HG02981 (cell line): ENCODE measurements at regions not wholly inside any gene's neighbourhood (a gene's known extent, or its start where the extent isn't known, plus 50 kb on each side); places are given as distances from the start of the nearest gene placed in this dataset.
A peak's percentile ranks its signal among the peaks of the same experiment; 100 is the strongest.
"Not testable (repeated sequence)": the region's sequence is repeated elsewhere in the genome, so short reads cannot be mapped to it uniquely, and the experiment has no call there.

Source experiments
- ATAC-seq: cut with Tn5 transposase; IDR thresholded peaks from one replicate; pipeline ENCODE4 v1.9.1; 2021; ENCODE audit warnings: mild to moderate bottlenecking, moderate library complexity; ENCODE audit not compliant: unreplicated experiment

DNA sequence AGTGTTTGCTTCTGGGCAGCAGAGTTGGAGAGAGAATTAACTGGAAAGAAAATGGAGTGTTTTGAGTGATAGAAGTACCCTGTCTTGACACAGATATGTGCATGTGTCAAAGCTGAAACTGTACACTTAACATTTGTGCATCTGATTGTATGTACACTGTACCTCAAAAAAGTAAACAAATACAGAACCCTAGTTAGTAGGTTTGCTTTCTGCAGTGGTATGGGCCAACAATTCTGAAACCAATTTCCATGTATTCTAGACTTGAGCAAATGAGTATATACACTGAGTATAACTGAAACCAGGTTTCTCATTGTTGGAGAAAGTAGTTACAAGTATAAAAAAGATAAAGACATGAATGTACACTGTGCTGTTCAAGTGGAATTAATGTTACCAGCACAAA is 52.4 kb downstream of the ELAPOR2 start:
- no peak for ATAC-seq

DNA sequence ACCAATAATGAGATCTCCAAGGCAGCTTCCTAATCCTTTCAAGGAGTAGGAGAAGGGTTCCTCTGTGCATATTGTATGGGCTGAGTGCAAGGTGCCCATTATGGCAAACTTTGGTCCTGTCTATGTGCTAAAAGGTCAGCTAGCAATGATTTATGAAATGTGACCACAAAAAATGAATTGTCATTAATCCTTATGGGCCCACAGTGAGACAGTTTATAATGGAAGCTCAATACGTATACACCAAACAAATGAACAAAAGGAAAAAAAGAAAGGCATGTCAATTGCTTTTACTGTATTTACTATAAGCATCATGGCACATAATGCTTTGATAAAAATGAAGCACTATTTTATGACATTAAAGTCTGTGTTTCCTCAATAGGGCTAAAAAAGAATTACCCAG is 54.5 kb downstream of the ELAPOR2 start:
- no peak for ATAC-seq

DNA sequence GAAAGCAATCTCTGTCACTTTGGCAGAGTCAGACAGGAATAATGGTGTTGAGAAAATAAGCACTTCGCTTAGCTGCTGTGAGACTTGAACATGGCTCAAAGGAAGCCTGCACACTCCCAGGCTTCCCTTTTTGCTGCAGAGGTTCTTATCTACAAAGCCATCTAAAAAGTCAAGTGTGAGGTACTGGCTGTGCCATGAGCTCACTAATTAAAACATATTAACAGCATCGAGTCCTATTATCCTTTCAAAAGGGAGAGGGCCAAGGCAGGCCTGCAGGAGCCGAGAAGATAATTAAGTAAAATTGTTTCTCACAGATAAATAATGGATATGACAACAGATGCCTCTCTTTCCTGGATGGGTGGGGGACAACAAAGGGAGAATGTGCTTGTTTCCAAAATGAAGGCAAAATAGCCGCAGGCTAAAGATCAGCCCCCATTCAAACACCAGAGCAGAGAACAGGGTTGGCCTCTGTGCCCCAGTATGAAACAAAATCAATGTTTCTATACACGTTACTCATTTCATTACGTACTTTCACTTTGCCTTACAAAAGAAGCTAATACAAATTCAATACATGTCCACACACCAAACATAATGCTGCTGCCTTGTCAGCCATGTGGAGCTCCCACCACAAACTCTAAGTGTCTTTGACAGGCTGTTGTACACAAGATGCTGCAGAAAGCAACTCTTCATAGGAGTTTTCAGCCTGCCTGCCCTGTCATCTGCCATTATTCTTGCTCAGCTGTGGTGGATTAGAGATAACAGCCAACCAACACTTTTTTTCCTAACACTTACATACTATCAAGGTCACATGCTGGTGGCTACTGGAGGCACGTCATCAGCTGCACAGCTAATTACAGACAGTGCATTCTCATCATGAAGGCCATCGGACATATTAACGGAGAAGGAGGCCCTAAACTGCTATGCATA is 55.3 kb downstream of the ELAPOR2 start:
- no peak for ATAC-seq

DNA sequence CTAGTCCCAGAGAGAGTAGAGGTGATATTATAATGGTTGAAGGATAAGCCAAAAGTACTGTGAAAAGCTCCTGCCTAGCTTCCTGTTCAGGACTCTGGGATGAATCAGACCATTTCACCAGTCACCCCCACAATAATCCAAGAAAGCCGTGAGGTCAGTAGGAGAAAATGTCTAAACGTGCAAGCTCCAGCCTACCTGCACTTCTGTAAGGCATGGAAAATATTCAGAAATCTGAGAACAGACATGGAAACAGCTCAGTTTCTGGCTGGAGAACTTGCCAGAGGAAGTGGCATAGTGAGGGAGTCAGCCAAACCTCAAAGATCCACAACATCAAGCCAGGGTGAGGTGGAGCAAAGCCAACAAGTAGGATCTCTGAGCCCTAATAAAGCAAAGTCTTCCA is 58.2 kb downstream of the ELAPOR2 start:
- ATAC-seq, result no peak

DNA sequence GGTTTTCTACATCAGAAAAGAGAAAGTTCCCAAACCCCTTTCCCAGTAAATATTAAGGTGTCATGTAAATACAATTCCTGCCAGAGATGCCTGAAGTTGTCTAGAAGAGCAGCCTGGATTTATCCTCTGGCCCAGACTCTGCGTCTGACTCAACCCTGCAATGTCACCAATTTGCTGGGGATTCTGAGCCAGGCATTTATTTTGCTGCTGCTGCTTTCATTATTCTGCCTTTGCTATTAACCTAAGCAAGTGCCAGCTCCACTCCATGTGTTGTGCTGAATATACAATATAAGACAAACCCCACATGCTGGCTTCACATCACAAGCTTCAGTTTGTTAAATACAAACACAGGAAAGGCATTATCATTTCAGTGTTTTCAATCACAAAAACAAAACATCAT is 59.1 kb downstream of the ELAPOR2 start:
- ATAC-seq, result no peak

DNA sequence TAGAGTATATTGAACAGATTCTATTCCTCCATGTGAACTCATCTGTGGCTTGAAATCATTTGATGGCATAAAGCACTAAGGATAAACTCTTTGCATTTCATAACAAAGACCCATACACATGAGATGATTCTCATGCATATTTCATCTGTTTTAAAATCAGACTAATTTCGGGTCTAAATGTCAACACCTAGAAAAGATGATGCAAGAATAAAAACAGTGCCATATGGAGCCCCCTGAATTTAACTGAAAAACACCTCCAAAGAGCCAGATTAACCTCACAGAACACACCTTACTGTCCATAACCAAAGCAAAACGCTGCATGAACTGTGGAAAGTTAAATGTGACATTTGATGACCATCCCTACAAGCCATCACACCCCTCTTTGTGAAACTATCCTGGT is 59.7 kb downstream of the ELAPOR2 start:
- ATAC-seq, result no peak

DNA sequence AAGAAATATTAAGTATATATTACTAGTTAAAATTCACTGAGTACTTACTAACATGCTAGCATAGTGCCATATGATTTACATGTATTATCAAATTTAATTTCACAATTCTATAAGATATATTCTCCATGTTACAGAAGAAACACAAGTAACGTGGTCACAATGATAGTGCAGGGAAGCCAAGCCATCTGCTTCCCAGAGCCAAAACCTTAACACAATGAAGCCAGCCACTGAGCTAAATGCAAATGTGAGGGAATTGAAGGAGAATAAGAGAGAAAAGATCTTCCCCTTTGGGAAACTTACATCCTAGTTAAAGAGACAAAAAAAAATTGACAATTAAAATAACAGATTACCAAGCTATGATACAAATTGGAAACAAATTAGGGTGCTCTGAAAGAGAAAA is 63.6 kb downstream of the ELAPOR2 start:
- ATAC-seq, result no peak

DNA sequence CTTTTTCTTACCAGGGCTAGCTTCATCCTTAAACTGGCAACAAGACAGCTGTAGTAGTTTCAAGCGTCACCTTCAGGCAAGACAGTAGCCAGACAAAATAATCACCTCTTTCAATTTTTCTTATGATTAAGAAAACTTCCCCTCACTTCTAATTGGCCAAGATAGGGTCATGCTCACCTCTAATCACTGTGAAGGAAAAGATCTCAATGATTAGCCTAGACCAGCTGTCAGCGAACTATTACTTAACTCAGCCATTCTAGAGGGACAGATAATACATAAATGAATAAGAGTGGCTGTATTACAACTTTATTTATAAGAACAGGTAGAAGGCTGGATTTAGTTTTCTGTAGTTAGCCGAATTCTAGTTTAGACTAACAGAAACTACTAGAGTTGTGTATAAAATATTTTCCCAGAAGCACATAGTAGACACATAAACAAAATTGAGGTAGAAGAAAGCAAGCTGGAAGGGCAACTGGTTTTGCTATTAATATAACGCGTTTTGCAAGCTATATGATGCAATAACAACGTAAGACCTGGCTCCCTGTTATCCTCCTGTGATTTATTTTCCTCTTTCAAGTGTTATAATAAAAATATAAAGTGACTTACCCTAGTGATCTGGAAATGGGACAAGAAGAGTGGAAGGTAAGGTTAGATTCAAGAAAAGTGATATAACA is 64.3 kb downstream of the ELAPOR2 start:
- ATAC-seq, result no peak

DNA sequence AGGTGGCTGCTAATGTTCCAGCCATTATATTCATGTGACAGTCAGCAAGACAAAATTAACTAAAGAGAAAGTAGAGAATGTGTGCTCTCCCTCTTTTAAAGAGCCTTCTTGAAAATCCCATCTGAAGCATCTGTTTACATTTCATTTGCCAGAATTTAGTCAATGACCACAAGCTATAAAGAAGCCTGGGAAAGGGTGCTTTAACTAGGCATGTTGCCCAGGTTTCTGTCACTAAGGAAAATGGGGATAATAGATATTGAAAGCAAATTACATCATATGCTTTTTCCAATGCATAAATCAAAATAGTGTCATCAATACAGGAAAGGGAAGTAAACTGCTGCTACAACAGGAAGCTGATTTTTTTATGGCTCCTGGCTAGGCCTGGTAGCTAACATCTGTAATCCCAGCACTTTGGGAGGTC is 67.7 kb downstream of the ELAPOR2 start:
- peak; percentile 31 for ATAC-seq

- ATAC-seq, result peak; percentile 95
Observed at GRCh38 chr7:86991093-86991769, 68.2 kb downstream of the ELAPOR2 start.

DNA sequence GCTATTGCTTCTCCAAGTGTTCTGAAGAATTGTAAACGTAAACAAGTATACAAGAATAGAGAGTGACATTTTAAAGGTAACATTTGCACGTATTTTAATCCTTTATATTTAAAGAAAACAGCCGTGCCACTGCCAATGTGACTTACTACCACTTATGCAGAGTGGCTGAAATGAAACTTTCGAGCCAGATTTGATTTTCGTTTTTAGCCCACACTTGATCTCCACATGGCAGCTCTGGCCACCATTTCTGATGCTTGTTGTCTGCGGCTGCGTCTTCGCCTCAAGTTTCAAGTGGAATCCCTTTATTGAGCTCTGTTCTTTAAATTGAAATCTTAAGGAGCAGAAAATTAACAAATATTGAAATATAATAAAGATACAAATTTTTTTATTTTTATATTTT is 70.0 kb downstream of the ELAPOR2 start:
- ATAC-seq, result no peak

DNA sequence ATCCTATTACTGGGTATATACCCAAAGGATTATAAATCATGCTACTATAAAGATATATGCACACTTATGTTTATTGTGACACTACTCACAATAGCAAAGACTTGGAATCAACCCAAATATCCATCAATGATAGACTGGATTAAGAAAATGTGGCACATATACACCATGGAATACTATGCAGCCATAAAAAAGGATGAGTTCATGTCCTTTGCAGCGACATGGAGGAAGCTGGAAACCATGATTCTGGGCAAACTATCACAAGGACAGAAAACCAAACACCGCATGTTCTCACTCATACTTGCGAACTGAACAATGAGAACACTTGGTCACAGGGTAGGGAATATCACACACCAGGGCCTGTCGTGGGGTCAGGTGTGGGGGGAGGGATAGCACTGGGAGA is 71.6 kb downstream of the ELAPOR2 start:
- not testable (repeated sequence) for ATAC-seq

DNA sequence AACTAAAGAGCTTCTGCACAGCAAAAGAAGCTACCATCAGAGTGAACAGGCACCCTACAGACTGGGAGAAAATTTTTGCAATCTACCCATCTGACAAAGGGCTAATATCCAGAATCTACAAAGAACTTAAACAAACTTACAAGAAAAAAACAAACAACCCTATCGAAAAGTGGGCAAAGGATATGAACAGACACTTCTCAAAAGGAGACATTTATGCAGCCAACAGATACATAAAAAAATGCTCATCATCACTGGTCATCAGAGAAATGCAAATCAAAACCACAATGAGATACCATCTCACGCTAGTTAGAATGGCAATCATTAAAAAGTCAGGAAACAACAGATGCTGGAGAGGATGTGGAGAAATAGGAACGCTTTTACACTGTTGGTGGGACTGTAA is 72.1 kb downstream of the ELAPOR2 start:
- not testable (repeated sequence) for ATAC-seq

DNA sequence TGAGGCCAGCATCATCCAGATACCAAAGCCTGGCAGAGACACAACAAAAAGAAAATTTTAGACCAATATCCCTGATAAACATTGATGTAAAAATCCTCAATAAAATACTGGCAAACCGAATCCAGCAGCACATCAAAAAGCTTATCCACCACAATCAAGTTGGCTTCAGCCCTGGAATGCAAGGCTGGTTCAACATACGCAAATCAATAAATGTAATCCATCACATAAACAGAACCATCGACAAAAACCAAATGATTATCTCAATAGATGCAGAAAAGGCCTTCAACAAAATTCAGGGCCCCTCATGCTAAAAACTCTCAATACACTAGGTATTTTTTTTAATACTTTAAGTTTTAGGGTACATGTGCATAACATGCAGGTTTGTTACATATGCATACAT is 74.1 kb downstream of the ELAPOR2 start:
- not testable (repeated sequence) for ATAC-seq

- not testable (repeated sequence) for ATAC-seq
Observed at GRCh38 chr7:86983654-86984053, 75.8 kb downstream of the ELAPOR2 start.

DNA sequence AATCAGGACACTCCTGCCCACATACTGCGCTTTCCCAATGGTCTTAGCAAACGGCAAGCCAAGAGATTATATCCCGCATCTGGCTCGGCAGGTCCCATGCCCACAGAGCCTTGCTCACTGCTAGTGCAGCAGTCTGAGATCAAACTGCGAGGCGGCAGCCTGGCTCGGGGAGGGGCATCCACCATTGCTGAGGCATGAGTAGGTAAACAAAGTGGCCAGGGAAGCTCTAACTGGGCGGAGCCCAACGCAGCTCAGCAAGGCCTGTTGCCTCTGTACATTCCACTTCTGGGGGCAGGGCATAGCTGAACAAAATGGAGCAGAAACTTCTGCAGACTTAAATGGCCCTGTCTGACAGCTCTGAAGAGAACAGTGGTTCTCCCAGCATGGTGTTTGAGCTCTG is 77.5 kb downstream of the ELAPOR2 start:
- ATAC-seq, result not testable (repeated sequence)

DNA sequence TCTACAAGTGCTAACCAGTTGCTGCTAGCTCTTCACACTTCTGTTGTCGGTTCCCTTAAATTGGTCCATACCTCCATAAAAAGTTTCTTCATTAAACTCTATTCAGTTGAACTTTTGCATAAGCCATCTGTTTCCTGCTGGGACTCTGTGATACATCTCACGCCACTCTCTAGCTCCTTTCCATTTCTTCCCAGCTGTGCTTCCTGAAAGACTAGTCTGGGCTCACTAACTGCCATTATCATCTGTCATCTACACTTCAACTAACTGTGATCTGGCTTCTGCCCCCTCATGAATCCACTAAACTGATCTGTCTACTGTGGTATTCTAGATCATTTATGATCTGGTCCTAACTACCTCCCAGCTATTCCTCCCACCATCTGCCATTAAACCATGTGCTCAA is 78.3 kb downstream of the ELAPOR2 start:
- no peak for ATAC-seq

GRCh38 chr7:86980223-86980622 is 79.2 kb downstream of the ELAPOR2 start:
- no peak for ATAC-seq

DNA sequence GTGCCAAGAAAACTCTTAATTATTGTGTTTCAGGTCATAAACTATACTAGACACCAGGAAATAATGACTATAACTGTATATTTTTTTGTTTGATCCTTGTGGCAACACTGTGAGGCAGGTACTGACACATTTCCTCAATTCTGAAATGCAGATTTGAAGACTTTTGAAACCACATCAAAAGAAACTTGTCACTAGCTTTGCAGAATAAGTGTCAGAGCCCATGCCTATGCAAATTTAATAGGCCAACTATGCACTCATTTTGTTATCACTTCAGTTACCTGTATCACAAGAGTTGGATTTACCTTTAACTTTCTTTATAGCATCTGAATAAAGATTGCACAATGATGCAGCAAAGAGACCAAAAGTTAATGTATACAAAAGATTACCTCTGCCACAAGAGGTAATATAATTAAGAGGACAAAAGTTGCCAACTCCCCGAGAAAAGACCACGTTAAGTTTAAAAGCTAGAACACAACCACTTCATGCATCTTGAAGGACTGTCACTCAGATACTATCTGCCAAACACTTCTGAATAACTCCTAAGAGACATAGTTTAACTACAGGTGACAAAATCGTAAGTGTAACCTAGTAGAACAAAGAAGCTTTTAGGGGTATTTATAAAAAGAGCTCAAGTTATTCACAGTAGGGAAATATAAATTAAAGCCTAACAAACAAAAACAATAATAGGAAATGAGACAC is 80.5 kb downstream of the ELAPOR2 start:
- peak; percentile 91 for ATAC-seq

DNA sequence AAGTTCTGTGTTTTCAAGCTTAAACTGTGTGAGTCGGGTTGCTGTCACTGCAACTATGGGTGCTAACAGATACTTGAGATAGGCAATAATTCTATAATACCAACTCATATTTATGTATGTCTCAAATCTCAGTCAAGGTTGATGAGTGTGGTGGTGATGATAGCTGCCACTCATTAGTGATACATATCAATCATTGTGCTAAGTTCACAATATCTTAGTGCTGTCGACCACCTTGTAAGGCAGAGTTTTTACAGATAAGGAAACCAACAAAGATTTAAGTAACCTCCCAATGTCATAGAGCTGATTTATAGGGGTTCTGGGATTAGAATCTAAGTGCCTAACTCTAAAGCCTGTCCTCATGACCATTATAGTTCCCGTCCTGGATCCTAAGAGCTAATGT is 82.5 kb downstream of the ELAPOR2 start:
- ATAC-seq, result no peak

GRCh38 chr7:86975914-86976313 is 83.5 kb downstream of the ELAPOR2 start:
- ATAC-seq, result no peak
